Stimulated activated CD8-positive, alpha-beta memory T cell treated with anti-CD3 and anti-CD28 coated beads, Interleukin-7, amount 100 ng/mL, for 24 hours (primary cell): ENCODE measurements at regions not wholly inside any gene's neighbourhood (a gene's known extent, or its start where the extent isn't known, plus 50 kb on each side); places are given as distances from the start of the nearest gene placed in this dataset.

Source experiments
- DNase-seq: peaks from one replicate; pipeline ENCODE4 v3.0.0-alpha.2; 2020; ENCODE audit warnings: low read depth

DNA sequence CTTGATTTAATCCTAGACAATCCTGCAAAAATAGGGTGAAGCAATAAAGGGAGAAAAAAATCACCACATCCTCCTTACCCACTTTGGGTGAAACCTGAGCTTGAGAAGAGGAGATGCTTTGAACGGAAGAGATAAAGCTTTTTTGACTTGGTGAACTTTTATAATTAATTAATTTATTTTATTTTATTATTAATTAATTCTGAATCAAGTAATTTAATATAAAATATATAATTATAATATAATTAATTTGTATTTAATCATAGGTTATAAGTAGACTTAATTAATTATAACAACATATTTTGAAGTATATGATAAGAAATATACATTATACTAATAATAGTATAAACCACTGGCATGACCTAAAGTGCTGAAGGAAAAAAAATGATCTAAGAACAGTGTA, 2164.8 kb downstream of the LRRC4C start:
- DNase-seq = no peak

GRCh38 chr11:39288011-39288410, 2171.4 kb downstream of the LRRC4C start:
- no peak for DNase-seq

- no peak for DNase-seq
Observed at GRCh38 chr11:39268176-39268690, 2191.2 kb downstream of the LRRC4C start.

DNA sequence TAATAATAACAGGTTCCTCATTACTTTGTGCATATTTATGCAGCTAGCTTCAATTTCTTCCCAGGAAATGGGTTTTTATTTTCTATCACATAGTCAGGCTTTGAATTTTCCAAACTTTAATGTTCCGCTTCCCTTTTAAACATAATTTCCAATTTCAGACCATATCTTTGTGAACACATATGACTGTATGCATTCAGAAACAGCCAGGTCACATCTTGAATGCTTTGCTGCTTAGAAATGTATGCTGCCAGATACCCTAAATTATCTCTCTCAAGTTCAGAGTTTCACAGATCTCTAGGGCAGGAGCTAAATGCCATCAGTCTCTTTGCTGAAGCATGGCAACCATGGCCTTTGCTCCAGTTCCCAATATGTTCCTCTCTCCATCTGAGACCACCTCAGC, 2203.8 kb downstream of the LRRC4C start:
- DNase-seq = no peak

DNA sequence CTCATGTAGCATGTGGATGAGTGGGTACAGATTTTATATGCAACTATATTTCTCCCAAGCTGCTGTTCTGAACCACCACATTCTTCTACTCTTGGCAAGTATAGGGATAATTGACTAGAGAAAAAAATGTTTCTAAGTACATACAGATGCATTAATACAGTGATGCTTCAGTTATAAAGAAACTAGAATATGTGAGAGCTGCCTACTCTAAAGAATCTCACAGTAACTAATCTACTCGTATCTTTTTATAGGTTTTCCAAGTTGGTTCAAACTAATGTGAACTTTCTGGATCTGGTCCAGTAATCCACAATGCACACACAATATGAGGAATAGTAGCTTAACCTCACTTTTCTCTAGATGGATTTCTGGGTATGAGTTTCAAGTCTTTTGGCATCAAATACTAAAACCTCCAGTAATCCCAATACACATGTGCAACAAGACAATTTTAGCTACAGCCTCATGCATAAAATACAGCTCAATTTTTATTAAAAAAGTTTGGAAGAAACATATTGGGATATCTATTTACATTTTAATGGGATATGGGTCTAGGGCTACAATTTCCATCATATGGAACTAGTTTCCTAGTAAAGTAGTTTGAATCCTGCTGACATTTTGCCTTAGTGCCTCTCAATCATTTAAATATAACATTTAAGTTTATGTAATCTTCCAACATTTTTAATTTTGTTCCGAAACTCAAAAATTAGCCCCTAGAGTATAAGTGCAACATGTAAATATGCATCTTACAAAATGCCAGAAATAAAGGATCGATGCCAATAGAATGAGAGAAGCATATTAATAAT, 2209.7 kb downstream of the LRRC4C start:
- DNase-seq = no peak

GRCh38 chr11:39247570-39248137, 2211.8 kb downstream of the LRRC4C start:
- no peak for DNase-seq

DNA sequence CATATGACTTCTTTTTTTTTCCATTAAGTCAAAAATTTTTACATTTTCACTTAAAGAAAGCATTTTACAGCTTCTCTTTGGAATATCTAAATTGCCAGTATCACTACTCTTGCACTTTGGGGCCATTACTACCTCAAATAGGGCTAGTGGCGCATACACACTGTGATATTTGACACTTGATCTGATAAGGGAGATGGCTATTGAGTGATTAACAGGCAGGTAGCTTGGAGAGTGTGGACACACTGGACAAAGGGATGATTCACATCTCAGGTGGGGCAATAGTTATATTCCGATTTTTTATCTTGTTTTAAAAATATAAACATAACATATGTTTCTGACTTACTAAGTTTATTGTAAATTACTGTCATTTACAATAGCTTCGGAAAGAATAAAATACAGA, 2219.9 kb downstream of the LRRC4C start:
- DNase-seq = no peak

DNA sequence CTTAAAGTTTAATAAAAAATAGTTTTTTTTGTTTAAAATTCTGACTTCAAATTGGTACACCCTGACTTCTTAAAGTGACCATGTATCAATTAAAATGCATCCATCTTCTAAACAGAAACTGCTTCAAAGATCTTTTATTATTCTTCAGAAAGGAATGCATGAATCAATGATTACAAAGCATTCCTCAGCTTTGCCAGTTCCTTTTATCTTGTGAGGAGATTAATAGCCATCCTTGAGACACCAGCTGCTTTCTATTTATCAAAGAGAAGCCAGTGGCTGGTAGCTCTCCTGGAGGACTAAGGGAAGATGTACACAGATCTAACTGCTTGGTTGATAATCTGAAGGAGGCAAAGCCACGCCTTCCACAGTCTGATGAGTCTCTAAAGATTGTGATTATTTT, 2222.5 kb downstream of the LRRC4C start:
- DNase-seq = no peak

DNA sequence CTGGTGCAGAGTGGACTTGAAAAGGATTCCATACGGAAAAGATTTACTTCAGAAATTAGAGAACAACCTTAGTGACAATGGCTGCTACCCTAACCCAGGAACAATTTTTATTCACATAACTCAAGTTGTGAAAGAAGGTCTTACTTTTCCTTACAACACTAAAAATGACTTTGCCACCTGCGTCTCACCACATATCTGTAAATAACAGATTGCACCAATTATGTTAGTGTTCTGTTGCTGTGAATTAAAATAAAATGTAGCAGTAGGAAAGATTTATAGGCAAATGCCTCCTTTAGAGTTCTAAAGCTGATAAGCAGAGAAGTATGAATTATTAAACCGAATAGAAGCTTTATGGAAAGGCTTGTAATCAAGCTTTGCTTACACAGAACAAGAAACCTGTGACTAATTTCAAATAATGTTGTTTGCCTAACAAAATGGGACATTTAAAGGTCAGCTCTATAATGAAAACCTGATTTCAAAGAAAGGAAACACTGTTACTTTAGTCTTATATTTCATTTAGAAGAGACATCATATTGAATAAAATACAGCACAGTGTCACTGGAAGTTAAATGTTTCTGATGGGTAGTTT, 2237.8 kb downstream of the LRRC4C start:
- DNase-seq = no peak

DNA sequence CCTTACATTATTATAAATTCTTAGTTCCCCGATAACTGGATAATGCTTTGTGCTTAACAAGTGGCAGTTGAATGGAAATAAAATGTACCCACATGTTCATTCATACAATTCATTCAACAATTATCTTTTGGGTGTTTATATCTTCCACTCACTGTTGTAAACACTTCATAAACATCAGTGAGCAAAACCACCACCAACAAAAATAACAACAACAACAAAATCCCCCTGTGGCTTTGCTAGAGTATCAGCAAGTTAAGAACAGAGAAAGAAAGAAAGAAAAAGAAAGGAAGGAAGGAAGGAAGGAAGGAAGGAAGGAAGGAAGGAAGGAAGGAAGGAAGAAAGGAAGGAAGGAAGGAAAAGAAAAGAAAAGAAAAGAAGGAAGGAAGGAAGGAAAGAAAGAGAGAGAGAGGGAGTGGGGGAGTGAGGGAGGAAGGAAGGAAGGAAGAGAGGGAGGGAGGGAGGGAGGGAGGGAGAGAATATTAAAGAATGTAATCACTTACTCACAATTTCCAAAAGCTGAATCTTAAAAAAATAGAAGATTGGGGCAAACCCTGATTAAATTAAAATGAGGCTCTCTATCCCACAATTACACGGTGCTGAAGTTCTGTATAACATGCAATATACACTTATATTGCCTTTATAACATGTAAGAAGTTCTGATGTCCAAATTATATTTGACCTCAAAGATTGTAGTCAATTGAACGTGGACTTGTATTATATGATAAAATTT, 2238.8 kb downstream of the LRRC4C start:
- DNase-seq = no peak

- no peak for DNase-seq
Observed at GRCh38 chr11:39220069-39220468, 2239.4 kb downstream of the LRRC4C start.

GRCh38 chr11:39209981-39210380, 2249.5 kb downstream of the LRRC4C start:
- no peak for DNase-seq

GRCh38 chr11:39205236-39205995, 2254.0 kb downstream of the LRRC4C start:
- DNase-seq = no peak

- DNase-seq = no peak
Observed at GRCh38 chr11:39192671-39193070, 2266.8 kb downstream of the LRRC4C start.

DNA sequence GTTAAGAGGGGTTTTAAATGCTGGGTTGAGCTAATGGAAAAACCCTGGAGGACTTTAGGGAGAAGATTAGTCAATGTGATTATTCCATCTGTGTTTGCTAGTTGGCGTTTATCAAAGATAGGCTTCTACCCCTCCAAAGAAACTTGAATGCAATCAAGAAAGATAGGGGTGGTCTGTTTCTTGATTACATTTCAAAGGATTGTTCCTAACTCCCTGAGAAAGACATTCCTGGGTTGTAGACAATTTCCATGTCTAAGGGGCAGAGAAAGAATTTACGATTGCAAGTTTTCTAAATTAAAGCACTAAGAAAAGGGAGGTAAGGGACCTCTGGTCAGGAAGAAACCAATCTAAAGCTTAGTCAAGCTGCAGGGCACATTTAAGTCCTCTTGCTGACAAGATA, 2268.7 kb downstream of the LRRC4C start:
- DNase-seq = no peak

- no peak for DNase-seq
Observed at GRCh38 chr11:39177678-39178077, 2281.8 kb downstream of the LRRC4C start.

- no peak for DNase-seq
Observed at GRCh38 chr11:39174965-39175364, 2284.5 kb downstream of the LRRC4C start.

- no peak for DNase-seq
Observed at GRCh38 chr11:39174196-39174595, 2285.3 kb downstream of the LRRC4C start.

GRCh38 chr11:39165021-39165420, 2294.4 kb downstream of the LRRC4C start:
- DNase-seq = no peak

DNA sequence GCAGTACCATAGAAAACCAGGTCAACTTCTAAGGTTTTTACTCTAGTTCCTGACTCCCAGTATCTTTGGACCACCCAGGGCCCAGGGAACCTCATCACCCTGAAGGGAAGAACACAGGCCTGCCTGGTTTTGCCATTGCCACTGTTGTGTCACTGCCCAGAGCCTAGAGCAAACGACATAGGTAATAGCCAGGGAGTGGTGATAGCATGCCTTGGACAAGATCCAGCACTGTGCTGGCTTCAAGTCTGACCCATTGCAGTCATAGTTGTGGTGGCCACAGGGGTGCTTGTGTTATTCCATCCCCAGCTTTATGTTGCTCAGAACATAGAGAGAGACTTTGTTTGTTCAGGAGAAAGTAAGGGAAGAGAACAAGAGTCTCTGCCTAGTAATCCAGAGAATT, 2310.2 kb downstream of the LRRC4C start:
- DNase-seq = no peak

DNA sequence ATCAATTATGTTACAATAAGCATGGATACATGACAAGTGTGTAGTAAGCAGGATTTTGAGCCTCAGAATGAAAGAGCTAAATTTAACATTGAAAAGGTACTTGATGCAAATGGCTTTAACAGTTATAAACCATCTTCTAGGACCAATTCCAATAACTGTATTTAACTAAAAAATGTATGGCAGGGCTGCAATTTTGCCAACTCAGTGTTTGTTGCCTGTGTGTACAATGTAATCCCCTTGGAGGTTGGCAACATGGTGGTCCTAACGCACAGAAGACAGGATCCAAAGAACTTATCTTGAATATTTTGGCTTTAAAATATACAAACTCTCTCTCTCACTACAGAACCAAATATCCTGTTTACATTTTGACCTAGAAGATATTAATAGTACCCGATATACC, 2314.1 kb downstream of the LRRC4C start:
- DNase-seq = no peak
